Activated T-cell treated with anti-CD3 and anti-CD28 coated beads, Interleukin-2, amount 50 U/mL, for 24 hours (primary cell): ENCODE measurements at regions not wholly inside any gene's neighbourhood (a gene's known extent, or its start where the extent isn't known, plus 50 kb on each side); places are given as distances from the start of the nearest gene placed in this dataset.

Experiments used
- DNase-seq: peaks from one replicate; pipeline ENCODE4 v3.0.0-alpha.2; 2020
- H3K27ac Mint-ChIP-seq: 2 replicates; pipeline ENCODE4 v1.8.0; 2020; ENCODE audit warnings: mild to moderate bottlenecking, mixed read lengths
- H3K27me3 Mint-ChIP-seq: 2 replicates; pipeline ENCODE4 v1.8.0; 2020; ENCODE audit warnings: mixed read lengths
- H3K36me3 Mint-ChIP-seq: 2 replicates; pipeline ENCODE4 v1.8.0; 2020; ENCODE audit warnings: low read depth, mixed read lengths
- H3K4me1 Mint-ChIP-seq: 2 replicates; pipeline ENCODE4 v1.8.0; 2020; ENCODE audit warnings: low read depth, mixed read lengths
- H3K4me3 Mint-ChIP-seq: 2 replicates; pipeline ENCODE4 v1.8.0; 2020; ENCODE audit warnings: mild to moderate bottlenecking, moderate library complexity, mixed read lengths
- H3K9me3 Mint-ChIP-seq: 2 replicates; pipeline ENCODE4 v1.8.0; 2020; ENCODE audit warnings: mixed read lengths

- Mint-ChIP-seq H3K4me3 (no peak overlapping the region), H3K4me1 (no peaks in the 10 kb centered on the region), H3K27me3 (no peaks in the 10 kb centered on the region), H3K36me3 (no peaks in the 10 kb centered on the region), H3K27ac (no peak overlapping the region), H3K9me3 (peaks cover 20% of the 10 kb centered on the region)
- no peak for DNase-seq
Observed at GRCh38 chr1:68623700-68624099, 126.8 kb upstream of the DEPDC1 start.

DNA sequence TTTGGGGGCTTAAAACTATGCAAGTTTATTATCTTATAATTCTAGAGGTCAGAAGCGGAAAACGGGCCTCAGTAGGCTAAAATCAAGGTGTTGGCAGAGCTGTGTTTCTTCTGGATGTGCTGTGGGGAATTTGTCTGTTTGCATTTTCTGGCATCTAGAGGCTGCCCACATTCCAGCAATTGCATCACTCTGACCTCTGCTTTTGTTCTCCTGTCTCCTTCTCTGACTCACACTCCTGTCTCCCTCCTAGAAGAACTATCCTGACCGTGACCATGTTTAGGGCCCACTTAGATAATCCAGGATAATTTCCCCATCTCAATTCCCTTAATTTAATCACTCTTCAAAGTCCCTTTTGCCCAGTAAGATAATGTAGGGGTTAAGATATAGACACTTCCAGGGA is 127.4 kb upstream of the DEPDC1 start:
- H3K9me3 Mint-ChIP-seq: peaks cover 17% of the 10 kb centered on the region
- no peak for DNase-seq

GRCh38 chr1:68625624-68626023 is 128.7 kb upstream of the DEPDC1 start:
- Mint-ChIP-seq H3K4me3 (no peak overlapping the region), H3K36me3 (no peaks in the 10 kb centered on the region), H3K9me3 (peaks cover 12% of the 10 kb centered on the region), H3K4me1 (no peaks in the 10 kb centered on the region), H3K27me3 (no peaks in the 10 kb centered on the region), H3K27ac (no peak overlapping the region)
- no peak for DNase-seq

More for the DNA sequence above, 127.4 kb upstream of the DEPDC1 start:
- Mint-ChIP-seq H3K27ac (no peak overlapping the region), H3K36me3 (no peaks in the 10 kb centered on the region), H3K27me3 (no peaks in the 10 kb centered on the region), H3K4me3 (no peak overlapping the region), H3K4me1 (no peaks in the 10 kb centered on the region)

DNA sequence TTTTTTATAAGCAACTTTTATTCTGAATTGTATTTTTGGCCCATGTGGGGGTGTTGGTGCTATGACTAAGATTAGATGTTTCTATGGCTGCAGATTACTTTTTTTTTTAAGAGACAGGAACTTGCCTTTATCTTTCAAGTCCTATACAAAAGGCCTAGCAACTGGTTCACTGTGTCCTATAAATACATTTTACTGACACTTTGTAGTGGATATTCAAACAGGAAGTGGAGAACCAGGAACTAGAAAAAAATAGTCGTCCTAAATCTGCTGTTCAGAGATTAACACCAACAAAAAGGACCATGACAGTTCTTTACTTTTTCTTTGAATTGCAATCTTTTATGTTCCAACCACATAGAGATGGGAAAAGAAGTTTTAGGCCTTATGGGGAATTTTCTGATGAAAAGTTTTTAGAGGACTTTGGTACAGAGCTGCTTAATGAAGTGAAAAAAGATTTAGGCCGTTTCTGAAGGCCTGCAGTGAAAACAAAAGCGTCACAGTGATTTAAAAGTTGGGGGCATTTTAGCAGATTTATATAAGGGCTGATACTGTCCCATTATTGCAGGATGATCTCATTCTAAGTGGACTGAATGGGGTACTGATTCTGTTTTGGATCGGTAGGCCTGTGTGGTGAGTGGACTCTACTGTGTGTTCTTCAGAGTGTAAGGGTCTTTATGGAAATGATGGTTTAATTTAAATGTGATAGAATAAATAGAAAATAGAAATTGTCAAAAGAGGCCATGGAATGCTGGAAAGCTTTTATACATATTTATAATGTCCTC is 136.4 kb upstream of the DEPDC1 start:
- H3K4me3 Mint-ChIP-seq: no peak overlapping the region
- no peaks in the 10 kb centered on the region for H3K27me3 Mint-ChIP-seq
- no peak overlapping the region for H3K27ac Mint-ChIP-seq
- no peaks in the 10 kb centered on the region for H3K4me1 Mint-ChIP-seq
- DNase-seq: no peak
- H3K9me3 Mint-ChIP-seq: peaks cover 6% of the 10 kb centered on the region
- no peaks in the 10 kb centered on the region for H3K36me3 Mint-ChIP-seq

GRCh38 chr1:68644504-68644903 is 147.6 kb upstream of the DEPDC1 start:
- no peaks in the 10 kb centered on the region for H3K36me3 Mint-ChIP-seq
- H3K27ac Mint-ChIP-seq: no peak overlapping the region
- no peak for DNase-seq
- H3K9me3 Mint-ChIP-seq: no peaks in the 10 kb centered on the region
- no peaks in the 10 kb centered on the region for H3K27me3 Mint-ChIP-seq
- H3K4me1 Mint-ChIP-seq: no peaks in the 10 kb centered on the region
- no peak overlapping the region for H3K4me3 Mint-ChIP-seq

- DNase-seq: no peak
- no peaks in the 10 kb centered on the region for H3K27me3 Mint-ChIP-seq
- no peaks in the 10 kb centered on the region for H3K36me3 Mint-ChIP-seq
- H3K9me3 Mint-ChIP-seq: no peaks in the 10 kb centered on the region
- no peak overlapping the region for H3K4me3 Mint-ChIP-seq
- H3K27ac Mint-ChIP-seq: no peak overlapping the region
- H3K4me1 Mint-ChIP-seq: no peaks in the 10 kb centered on the region
Observed at GRCh38 chr1:68651115-68651514, 154.2 kb upstream of the DEPDC1 start.

DNA sequence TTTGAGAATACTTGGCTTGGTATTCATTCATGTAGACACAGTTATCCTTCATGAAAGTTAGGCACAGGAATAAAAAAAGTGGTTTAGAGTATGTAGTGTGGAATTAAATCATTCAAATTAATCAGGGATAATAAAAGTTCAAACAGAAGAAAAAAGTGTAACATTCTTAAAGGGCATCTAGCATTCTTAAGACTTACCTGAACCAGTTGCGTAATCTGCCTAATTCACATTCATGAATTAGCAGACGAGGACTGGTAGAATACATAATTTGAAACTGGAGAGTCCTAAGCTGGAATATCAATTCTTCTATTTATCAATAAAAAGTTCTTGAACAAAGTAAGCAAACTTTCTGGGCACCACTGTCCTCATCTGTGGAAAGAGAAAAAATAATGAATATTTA is 157.0 kb upstream of the DEPDC1 start:
- H3K9me3 Mint-ChIP-seq: no peaks in the 10 kb centered on the region
- no peaks in the 10 kb centered on the region for H3K4me1 Mint-ChIP-seq
- H3K27me3 Mint-ChIP-seq: no peaks in the 10 kb centered on the region
- H3K27ac Mint-ChIP-seq: no peak overlapping the region
- no peak for DNase-seq
- H3K36me3 Mint-ChIP-seq: no peaks in the 10 kb centered on the region
- no peak overlapping the region for H3K4me3 Mint-ChIP-seq

DNA sequence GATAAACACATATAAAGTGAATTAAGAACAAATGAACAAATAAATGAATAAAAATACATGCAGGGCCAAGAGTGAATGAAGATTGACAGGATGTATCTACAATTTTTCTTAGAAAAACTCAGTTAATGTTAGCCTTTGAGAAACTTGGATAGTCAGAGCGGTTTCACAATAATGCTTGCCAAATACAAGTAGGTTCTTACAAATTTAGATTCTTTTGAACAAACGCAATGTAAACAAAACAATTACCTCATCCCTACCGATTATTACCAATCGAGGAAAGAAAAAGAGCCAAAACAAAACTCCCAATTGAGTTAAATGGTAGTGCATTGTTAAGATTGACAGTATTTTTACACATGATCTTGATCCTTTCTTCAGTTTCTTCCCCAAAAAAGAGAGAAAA is 176.9 kb upstream of the DEPDC1 start:
- Mint-ChIP-seq H3K9me3 (peaks cover 12% of the 10 kb centered on the region), H3K27ac (no peak overlapping the region), H3K4me3 (no peak overlapping the region), H3K36me3 (no peaks in the 10 kb centered on the region), H3K27me3 (no peaks in the 10 kb centered on the region), H3K4me1 (no peaks in the 10 kb centered on the region)
- DNase-seq: no peak

- Mint-ChIP-seq H3K4me1 (no peaks in the 10 kb centered on the region), H3K27me3 (no peaks in the 10 kb centered on the region), H3K27ac (no peak overlapping the region), H3K4me3 (no peak overlapping the region), H3K36me3 (no peaks in the 10 kb centered on the region), H3K9me3 (peaks cover 6% of the 10 kb centered on the region)
- no peak for DNase-seq
Observed at GRCh38 chr1:68675336-68675735, 178.5 kb upstream of the DEPDC1 start.

- DNase-seq: no peak
- Mint-ChIP-seq H3K4me3 (no peak overlapping the region), H3K27me3 (no peaks in the 10 kb centered on the region), H3K27ac (no peak overlapping the region), H3K9me3 (peaks cover 8% of the 10 kb centered on the region), H3K4me1 (no peaks in the 10 kb centered on the region), H3K36me3 (no peaks in the 10 kb centered on the region)
Observed at GRCh38 chr1:68677684-68678351, 180.9 kb upstream of the DEPDC1 start.

DNA sequence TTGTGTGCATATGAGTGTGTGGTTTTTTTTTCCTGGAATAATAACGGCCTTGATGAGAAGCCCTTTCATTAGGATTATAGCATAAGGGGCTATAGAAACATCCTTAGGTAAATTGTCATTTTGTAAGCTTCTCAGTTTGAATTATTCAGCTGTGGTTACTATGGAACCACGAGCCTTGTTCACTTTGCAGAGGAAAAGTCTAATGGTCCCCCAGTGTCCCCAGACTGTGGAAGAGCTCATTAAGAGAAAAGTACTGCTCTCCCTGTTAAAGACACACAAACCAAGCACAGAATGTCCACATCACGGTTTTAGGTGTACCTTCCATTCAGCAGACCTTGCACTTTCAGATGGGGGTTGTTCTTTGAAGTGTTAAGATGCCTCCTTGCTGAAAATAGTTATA is 199.3 kb upstream of the DEPDC1 start:
- DNase-seq: no peak
- no peaks in the 10 kb centered on the region for H3K4me1 Mint-ChIP-seq
- H3K27ac Mint-ChIP-seq: no peak overlapping the region
- H3K9me3 Mint-ChIP-seq: no peaks in the 10 kb centered on the region
- H3K4me3 Mint-ChIP-seq: no peak overlapping the region
- no peaks in the 10 kb centered on the region for H3K36me3 Mint-ChIP-seq
- no peaks in the 10 kb centered on the region for H3K27me3 Mint-ChIP-seq

DNA sequence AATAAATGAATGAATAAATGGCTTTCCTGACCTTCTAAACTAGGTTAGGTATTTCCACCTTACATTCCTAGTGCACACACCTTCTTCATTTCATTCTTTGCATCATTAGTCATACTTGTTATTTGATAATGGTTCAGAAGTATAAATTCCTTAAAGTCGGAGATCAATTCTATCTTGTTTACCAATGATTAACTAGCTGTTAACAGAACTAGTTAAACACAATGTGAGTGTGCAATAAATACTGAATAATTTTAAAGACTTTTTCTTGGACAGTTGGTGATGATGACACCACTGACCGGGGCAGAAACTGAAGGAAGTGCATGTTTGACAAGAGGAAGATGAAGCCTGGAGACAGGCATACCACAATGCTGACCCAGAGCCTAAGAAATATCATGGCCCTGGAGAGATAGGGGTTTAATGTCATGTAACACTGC is 207.1 kb upstream of the DEPDC1 start:
- Mint-ChIP-seq H3K36me3 (no peaks in the 10 kb centered on the region), H3K9me3 (peaks cover 7% of the 10 kb centered on the region)

GRCh38 chr1:68704800-68705443 is 208.0 kb upstream of the DEPDC1 start:
- Mint-ChIP-seq H3K27ac (no peak overlapping the region), H3K36me3 (no peaks in the 10 kb centered on the region), H3K4me1 (no peaks in the 10 kb centered on the region), H3K4me3 (no peak overlapping the region), H3K9me3 (peaks cover 14% of the 10 kb centered on the region), H3K27me3 (no peaks in the 10 kb centered on the region)
- no peak for DNase-seq

More for the DNA sequence above, 207.1 kb upstream of the DEPDC1 start:
- no peaks in the 10 kb centered on the region for H3K4me1 Mint-ChIP-seq
- no peak for DNase-seq
- H3K27ac Mint-ChIP-seq: no peak overlapping the region
- no peaks in the 10 kb centered on the region for H3K27me3 Mint-ChIP-seq
- H3K4me3 Mint-ChIP-seq: no peak overlapping the region

DNA sequence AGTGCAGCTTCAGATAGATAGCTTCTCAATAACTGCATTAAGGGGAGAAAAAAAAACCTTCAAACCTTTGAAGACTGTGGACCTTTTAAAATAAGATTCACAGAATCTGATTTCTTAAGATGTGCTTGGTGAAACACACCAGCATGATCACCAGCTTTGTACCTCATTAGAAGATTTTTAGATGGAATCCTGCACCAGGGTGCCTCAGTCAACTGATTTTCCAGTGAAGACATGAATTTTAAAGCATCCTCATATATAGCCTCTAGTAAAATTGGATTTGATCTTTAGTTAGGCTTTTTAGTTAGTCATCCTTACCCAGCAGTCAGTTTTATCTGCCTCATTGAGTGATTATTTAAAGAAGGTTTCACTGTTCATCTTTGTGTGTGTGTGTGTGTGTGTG is 208.6 kb upstream of the DEPDC1 start:
- H3K4me1 Mint-ChIP-seq: no peaks in the 10 kb centered on the region
- no peaks in the 10 kb centered on the region for H3K36me3 Mint-ChIP-seq
- H3K9me3 Mint-ChIP-seq: peaks cover 14% of the 10 kb centered on the region
- H3K27me3 Mint-ChIP-seq: no peaks in the 10 kb centered on the region
- no peak overlapping the region for H3K4me3 Mint-ChIP-seq
- DNase-seq: no peak
- H3K27ac Mint-ChIP-seq: no peak overlapping the region
